RPMI7951 (cell line): ENCODE measurements at regions not wholly inside any gene's neighbourhood (a gene's known extent, or its start where the extent isn't known, plus 50 kb on each side); places are given as distances from the start of the nearest gene placed in this dataset.
"Not testable (repeated sequence)": the region's sequence is repeated elsewhere in the genome, so short reads cannot be mapped to it uniquely, and the experiment has no call there.

Experiments
- DNase-seq: peaks from one replicate; pipeline ENCODE4 v3.0.0-alpha.2; 2012; ENCODE audit warnings: low read depth

GRCh38 chr17:22253007-22253406 lies 560.7 kb downstream of the KCNJ18 start:
- DNase-seq: no peak

DNA sequence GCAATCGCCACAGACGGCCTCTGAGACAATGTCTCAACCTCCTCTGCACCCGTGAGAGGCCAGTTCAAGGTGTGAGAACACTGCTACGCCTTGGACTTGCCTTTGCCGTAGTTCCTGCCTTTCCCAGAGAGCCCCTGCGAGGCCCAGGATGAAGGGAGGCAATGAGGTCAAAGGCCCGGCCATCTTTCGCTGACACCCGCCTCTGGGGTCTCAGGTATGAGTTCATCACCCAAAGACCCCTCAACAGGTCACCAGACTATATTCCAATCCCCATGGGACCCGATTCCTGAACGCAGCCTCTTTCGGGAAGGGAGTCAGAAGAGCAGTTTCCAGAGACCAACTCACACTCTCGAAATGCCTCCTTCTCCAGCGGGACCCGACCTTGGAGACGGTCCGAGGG lies 573.5 kb downstream of the KCNJ18 start:
- DNase-seq: no peak

GRCh38 chr17:22266231-22266630 lies 573.9 kb downstream of the KCNJ18 start:
- DNase-seq: no peak

GRCh38 chr17:22267019-22267418 lies 574.7 kb downstream of the KCNJ18 start:
- no peak for DNase-seq

DNA sequence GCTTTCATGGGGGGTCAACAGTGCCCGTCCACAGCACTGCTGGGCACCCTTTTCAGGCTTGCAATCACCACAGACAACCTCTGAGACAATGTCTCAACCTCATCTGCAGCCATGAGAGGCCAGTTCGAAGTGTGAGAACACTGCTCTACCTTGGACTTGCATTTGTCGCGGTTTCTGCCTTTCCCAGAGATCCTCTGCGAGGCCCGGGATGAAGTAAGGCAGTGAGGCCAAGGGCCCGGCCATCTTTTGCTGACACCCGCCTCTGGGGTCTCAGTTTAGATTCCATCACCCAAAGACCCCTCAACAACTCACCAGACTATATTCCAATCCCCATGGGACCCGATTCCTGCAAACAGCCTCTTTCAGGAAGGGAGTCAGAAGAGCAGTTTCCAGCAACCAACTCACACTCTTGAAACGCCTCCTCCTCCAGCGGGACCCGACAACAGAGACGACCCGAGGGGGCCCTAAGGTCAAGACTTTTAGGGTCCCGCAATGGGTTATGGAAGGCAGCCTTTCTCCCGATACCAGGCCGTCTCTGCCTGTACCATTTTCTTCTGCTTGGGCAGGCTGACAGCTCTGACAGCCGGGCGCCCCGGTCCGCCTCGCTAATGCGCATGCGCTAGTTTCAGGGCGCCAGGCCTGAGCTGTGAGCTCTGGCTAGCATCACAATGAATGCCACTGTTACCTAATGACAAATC lies 576.0 kb downstream of the KCNJ18 start:
- DNase-seq: no peak

GRCh38 chr17:22268912-22269220 lies 576.5 kb downstream of the KCNJ18 start:
- no peak for DNase-seq

DNA sequence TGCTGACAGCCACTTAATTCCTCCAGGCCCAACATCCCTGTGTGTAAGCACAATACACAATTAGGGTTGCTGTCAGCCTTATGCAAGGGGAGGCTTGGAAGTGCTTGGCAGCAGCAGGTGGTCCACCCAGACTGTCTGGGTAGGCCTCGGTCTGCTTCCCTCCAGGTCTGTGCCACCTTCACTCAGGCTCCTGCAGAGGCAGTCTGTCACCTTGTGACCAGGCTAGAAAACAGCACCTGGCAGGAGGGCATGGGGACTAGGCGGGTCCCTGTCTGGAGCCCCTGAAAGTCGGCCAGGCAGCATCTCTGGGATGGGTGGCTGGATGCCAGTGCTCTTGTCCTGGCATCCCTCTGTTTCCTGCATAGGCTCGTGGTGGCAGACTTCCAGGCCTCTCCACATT lies 578.1 kb downstream of the KCNJ18 start:
- DNase-seq: no peak

DNA sequence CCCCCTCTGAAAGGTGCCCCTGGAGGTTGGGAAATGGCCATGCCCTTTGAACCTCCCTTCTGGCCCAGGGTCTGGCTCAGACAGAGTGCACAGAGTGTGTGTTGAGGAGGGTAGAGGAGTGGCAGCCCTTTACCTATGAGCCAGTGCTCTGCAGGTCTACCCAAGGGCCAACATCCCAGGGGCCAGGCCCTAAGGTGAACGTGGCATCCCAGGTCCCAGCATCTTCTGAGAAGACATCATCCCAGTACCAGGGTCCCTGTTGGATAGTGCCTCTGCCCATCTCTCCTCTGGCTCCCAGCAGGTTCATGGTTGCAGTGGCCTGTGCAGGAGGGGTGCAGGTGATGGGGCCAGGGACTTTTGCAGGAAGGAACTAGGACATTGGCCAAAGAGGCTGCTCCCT lies 578.5 kb downstream of the KCNJ18 start:
- not testable (repeated sequence) for DNase-seq

DNA sequence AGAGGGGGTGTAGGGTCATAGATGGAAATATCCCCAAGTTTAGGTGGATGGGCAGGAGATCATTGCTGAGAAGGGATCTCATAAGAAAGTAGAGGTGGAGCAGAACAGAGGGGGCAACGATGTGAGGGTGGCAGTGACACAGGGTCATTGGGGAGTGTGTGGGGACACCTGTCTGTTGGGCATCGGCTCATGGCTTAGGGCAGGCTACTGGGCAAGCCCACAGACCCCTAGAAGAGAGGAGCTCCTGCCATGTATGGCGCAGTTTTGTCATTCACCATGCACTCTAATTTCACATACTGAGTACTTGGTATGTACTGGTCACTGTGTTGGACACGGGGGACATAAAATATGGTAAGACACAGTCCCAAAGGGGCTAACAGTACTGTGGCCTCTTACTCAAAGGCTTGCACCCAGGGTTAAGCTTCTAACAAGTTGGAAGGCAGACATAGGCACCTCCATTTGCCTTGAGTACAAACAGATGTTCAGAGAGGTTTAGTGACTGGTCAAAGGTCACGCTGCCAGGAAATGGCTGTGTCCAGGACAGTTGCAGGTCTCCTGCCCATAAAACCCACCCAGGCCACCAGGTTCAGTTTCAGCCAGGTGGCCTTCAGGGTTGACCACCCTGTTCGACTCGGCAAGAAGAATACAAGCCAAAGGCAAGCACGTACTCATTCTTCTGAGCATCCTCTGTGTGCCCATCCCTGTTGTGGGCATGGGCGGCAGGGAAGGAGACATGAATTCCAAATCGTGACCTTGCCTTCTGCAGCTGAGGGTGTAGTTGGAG lies 580.2 kb downstream of the KCNJ18 start:
- DNase-seq: no peak

GRCh38 chr17:22273308-22273707 lies 581.0 kb downstream of the KCNJ18 start:
- DNase-seq: no peak

- DNase-seq: no peak
Measured at GRCh38 chr17:22277595-22277994, 585.3 kb downstream of the KCNJ18 start.

DNA sequence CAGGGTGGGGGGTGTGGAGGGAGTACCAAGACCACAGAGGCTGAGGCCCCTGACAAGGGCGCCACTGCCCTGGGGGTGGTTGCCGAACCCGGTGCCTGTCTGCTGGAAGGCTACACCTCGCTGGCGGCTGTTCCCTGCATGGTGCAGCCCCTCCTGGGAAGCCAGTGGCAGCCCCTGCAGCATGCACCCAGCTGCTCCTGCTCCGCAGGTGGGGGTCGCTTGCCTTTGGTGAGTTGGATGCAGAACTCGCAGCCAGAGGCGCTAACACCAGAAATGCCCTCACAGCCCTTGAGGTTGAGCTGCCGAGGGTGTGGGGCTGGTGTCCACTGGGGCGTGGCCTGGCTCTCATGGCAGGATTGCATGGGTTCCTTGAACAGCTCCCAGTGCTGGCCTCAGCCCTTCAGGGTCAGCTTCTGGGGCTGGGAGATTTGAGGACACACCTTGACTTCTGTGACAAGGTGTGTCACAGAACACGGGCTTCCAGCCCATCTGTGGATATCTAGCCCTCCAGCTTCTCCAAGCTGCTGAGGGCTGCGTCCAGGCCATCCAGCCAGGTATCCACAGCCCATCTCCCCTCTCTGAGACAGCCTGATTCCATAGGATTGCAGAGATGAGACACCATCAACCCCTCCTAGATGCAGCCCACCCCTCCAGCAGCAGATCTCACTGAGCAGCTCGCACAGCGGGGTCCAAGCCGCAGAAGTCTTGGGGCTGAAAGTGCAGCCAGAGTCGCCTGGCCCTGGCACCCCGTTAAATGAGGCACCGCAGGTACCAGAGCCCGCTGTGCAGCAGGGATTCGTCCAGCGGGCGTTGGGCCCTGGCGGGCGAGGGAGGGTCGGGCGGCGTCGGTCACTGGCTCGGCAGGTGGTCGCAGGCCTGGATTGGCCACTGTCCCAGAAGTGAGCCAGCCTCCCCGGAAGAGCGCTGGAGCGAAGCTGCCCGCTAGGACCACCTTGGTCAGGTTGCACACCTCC lies 586.3 kb downstream of the KCNJ18 start:
- no peak for DNase-seq

- DNase-seq: no peak
Measured at GRCh38 chr17:22286337-22287041, 594.2 kb downstream of the KCNJ18 start.

GRCh38 chr17:22298484-22298951 lies 606.2 kb downstream of the KCNJ18 start:
- not testable (repeated sequence) for DNase-seq

DNA sequence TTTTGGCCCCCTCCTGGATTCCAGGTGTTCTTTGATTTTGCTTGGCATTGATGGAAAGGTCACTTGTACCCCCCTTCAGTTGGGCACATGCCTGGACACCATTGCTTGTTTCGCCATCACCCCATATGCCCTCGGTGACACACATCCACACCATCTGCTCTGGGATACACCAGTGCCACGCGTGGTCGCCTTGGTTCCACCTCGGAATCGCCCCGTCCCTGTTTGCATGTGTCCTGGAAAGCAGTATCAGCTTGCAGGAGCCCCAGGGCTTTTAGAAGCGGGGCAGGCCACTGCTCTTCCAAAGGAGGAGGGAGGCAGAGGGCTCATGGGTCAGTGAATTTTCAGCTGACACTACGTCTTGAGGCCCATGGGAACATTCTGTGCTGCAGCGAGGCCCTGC lies 607.9 kb downstream of the KCNJ18 start:
- DNase-seq: no peak

DNA sequence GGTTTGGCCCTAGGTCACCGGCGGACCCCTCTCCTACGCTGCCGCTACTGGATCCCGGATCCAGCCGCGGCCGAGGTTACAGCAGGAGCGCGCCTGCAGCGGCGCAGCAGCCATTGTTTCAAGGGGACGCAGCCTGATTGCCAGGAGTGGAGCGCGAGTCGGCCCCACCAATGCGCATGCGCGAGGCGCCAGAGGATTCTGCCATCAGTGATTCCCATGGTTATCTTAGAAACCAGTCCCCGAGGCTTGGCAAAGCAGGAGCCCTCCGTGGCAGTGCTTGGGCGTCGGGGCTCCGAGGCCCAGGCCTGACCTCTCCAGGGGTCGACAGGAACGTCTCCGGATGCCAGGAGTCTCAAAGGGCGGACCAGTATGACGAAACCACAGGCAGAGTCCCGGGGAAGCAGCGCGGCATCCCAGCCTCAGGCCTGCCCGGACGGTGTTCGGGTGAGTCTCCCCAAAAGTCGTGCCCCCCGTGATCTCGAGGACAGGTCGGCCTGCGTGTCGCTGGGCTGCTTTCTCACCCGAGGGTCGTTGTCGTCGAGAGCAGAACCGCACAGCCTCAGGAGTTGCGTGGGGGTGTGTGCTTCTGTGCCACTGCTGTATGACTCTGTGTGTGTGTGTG lies 608.5 kb downstream of the KCNJ18 start:
- DNase-seq: no peak

GRCh38 chr17:22301353-22301745 lies 609.0 kb downstream of the KCNJ18 start:
- no peak for DNase-seq

- no peak for DNase-seq
Measured at GRCh38 chr17:22303096-22303495, 610.8 kb downstream of the KCNJ18 start.

DNA sequence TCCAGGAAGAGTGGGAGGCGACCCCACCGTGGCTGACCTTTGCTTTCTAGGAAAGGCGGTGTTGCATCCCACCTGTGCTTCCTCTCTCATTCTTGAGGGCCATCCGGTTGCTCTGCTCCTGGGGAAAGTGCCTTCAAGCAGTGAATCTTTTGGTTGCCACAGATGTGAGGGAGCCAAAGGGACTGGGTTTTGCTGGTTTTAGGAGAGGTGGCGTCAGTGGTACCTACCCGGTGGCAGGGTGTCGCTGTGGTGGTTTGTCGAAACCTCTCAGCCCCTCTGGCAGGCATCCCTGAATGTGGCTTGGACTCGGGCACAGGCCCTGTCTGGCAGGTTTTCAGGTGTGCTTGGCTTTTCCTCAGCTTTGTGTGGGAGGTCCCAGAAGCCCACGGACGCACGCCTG lies 611.5 kb downstream of the KCNJ18 start:
- no peak for DNase-seq

- no peak for DNase-seq
Measured at GRCh38 chr17:22304667-22305303, 612.5 kb downstream of the KCNJ18 start.
